ENCODE measurements at regions not wholly inside any gene's neighbourhood (a gene's known extent, or its start where the extent isn't known, plus 50 kb on each side); places are given as distances from the start of the nearest gene placed in this dataset.
"Not testable (repeated sequence)": the region's sequence is repeated elsewhere in the genome, so short reads cannot be mapped to it uniquely, and the experiment has no call there.

- no peak for DNase-seq
These were observed 2104.2 kb downstream of the PCDH7 start for GRCh38 chr4:32824336-32824735.

GRCh38 chr4:32826169-32826568 lies 2106.0 kb downstream of the PCDH7 start:
- DNase-seq = no peak

GRCh38 chr4:32830160-32830559 lies 2110.0 kb downstream of the PCDH7 start:
- no peak for DNase-seq

GRCh38 chr4:32831104-32831503 lies 2110.9 kb downstream of the PCDH7 start:
- DNase-seq = no peak

- DNase-seq = no peak
These were observed 2120.5 kb downstream of the PCDH7 start for GRCh38 chr4:32840461-32841189.

GRCh38 chr4:32841217-32841616 lies 2121.0 kb downstream of the PCDH7 start:
- DNase-seq = no peak

GRCh38 chr4:32847461-32847860 lies 2127.3 kb downstream of the PCDH7 start:
- DNase-seq = no peak

GRCh38 chr4:32855622-32856021 lies 2135.5 kb downstream of the PCDH7 start:
- no peak for DNase-seq

- DNase-seq = no peak
These were observed 2138.2 kb downstream of the PCDH7 start for GRCh38 chr4:32858361-32858760.

- DNase-seq = no peak
These were observed 2138.8 kb downstream of the PCDH7 start for GRCh38 chr4:32858971-32859370.

GRCh38 chr4:32864713-32865351 lies 2144.7 kb downstream of the PCDH7 start:
- DNase-seq = no peak

- no peak for DNase-seq
These were observed 2156.4 kb downstream of the PCDH7 start for GRCh38 chr4:32876546-32876945.

- no peak for DNase-seq
These were observed 2159.7 kb downstream of the PCDH7 start for GRCh38 chr4:32879913-32880312.

- no peak for DNase-seq
These were observed 2164.0 kb downstream of the PCDH7 start for GRCh38 chr4:32884198-32884597.

GRCh38 chr4:32890398-32890797 lies 2170.2 kb downstream of the PCDH7 start:
- DNase-seq = no peak

GRCh38 chr4:32909053-32909452 lies 2188.9 kb downstream of the PCDH7 start:
- no peak for DNase-seq

- no peak for DNase-seq
These were observed 2189.6 kb downstream of the PCDH7 start for GRCh38 chr4:32909736-32910135.

GRCh38 chr4:32917586-32917985 lies 2197.4 kb downstream of the PCDH7 start:
- DNase-seq = no peak

- DNase-seq = no peak
These were observed 2209.9 kb downstream of the PCDH7 start for GRCh38 chr4:32929796-32930699.

- no peak for DNase-seq
These were observed 2210.5 kb downstream of the PCDH7 start for GRCh38 chr4:32930700-32931099.

GRCh38 chr4:32931475-32931874 lies 2211.3 kb downstream of the PCDH7 start:
- DNase-seq = no peak

- no peak for DNase-seq
These were observed 2212.0 kb downstream of the PCDH7 start for GRCh38 chr4:32932156-32932555.

GRCh38 chr4:32939222-32939621 lies 2219.1 kb downstream of the PCDH7 start:
- DNase-seq = not testable (repeated sequence)

- no peak for DNase-seq
These were observed 2230.7 kb downstream of the PCDH7 start for GRCh38 chr4:32950866-32951265.

Measured in NK-92 treated with Interleukin-12 subunit alpha and Interleukin-12 subunit beta, amount 100 ng/mL, for 24 hours (cell line).